Ureter (tissue), 1 donor: ENCODE measurements at regions not wholly inside any gene's neighbourhood (a gene's known extent, or its start where the extent isn't known, plus 50 kb on each side); places are given as distances from the start of the nearest gene placed in this dataset.

Experiments
- DNase-seq: peaks from one replicate; pipeline ENCODE4 v3.0.0-alpha.2; 2020; ENCODE audit warnings: low spot score
- donor health status: DM: yes; HTN: yes; CAD: no.

GRCh38 chr7:25279705-25280104 is 51.4 kb upstream of the NPVF start:
- DNase-seq = no peak

DNA sequence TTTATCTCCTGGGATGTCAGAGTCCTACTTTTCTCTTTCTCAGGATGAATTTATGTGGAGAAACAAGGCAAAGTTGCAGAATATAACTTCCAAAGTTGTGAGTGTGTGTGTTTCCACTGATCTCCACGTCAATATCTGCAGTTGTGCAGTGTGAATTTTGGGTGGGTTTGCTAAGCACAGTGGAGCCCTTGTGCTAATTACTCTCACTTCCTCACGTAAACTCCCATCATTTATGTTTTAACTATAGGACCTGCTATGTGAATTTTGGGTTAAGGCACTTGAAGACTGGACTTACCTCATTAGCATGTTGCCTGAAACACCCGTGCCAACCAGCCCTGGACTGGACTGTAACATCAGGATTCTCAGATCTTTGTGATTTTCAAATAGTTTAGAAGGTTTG is 51.9 kb upstream of the NPVF start:
- no peak for DNase-seq

DNA sequence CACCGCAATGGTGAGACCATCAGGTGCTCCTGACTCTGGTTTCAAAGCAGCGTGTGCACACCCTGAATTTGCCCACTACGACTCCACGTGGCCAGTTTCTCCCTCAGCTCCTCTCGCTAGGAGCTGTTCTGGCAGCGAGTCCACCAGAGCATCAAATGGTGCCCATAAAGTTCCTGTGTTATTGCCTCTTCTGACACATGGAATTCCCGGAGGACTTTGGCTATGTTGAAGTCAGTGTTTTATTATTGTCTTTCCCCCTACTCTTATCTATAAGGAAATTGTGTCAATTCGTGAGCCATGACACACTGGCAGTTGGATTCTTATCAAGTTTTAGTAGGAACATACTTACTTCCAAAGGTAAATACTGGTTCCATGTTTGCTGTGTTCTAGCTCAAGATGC is 53.9 kb upstream of the NPVF start:
- no peak for DNase-seq

- DNase-seq = no peak
Measured at GRCh38 chr7:25286756-25287155, 58.5 kb upstream of the NPVF start.

GRCh38 chr7:25287291-25287690 is 59.0 kb upstream of the NPVF start:
- no peak for DNase-seq

DNA sequence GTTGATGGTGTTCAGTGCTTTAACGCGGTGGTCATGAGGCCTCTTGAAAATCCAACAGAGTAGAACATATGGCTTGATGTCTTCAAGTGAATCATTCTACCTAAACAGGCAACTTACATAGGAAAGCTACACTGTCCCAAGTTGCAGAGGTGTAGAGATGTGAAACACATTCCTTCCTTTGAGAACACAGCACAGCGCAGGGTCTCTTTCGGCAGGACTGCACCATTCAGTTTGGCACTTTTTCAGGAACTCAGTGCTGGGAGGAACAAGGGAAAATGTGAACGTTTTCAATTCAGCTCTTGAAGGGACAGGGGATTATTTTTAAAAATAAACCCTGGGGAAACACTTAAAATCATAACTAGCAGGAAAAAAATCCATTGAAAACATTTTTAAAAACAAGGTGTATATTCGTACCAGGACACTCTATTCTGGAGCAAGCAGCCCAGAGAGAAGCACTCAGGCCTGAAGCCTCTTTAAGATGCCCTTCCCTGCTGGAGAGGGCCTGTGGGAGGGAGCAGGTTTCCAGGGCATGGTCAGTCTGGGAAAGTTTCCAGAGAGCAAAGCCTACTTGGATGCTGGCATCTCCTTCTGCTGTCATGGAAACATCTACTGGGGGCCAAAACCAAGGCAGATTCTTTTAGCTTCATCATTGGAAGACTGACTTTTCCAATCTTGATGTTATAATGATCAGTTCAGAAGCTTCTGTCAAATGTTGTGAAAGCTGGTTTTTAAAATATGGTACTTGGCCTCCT is 60.4 kb upstream of the NPVF start:
- peak; percentile 55 for DNase-seq

DNA sequence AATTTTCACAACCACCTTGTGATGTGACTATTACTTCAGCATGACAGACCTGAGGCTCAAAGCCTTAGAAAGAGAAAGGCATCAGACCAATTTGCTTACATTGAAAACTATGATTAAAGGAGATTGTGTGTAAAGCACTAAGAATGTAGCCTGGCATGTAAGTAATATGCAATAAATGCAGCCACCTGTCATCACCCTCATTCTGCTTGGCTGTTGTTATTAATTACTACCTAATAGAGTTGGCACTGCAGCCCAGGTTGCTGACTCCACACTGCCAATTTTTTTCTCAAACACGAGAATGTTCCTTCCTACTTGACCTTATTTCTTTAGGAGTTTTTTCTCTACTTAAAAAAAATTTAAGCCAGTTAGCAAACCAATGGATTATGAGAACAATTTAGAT is 61.2 kb upstream of the NPVF start:
- DNase-seq = no peak

GRCh38 chr7:25294624-25295023 is 66.3 kb upstream of the NPVF start:
- DNase-seq = no peak

- DNase-seq = no peak
Measured at GRCh38 chr7:25295387-25295786, 67.1 kb upstream of the NPVF start.

- no peak for DNase-seq
Measured at GRCh38 chr7:25296086-25296485, 67.8 kb upstream of the NPVF start.

DNA sequence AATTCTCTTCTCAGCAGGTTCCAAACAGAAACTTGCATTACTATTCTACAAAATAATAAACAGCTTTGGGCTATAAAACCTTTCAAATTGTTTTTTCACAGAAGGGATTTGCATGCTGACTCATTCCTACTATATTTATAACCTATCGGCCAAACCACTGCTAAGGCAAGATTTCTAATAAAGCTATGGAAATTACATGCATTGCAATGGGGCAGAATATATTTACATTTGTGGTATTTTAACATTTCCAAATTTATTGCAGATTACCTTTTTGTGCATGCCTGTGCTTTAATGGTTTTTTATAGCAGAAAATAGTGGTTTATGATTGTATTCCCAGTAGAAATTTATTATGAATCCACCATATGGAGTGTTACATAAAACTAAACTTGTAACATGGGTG is 69.0 kb upstream of the NPVF start:
- DNase-seq = no peak

GRCh38 chr7:25303281-25304181 is 75.2 kb upstream of the NPVF start:
- no peak for DNase-seq

- DNase-seq = no peak
Measured at GRCh38 chr7:25304691-25305090, 76.4 kb upstream of the NPVF start.

GRCh38 chr7:25305831-25306230 is 77.5 kb upstream of the NPVF start:
- DNase-seq = no peak

DNA sequence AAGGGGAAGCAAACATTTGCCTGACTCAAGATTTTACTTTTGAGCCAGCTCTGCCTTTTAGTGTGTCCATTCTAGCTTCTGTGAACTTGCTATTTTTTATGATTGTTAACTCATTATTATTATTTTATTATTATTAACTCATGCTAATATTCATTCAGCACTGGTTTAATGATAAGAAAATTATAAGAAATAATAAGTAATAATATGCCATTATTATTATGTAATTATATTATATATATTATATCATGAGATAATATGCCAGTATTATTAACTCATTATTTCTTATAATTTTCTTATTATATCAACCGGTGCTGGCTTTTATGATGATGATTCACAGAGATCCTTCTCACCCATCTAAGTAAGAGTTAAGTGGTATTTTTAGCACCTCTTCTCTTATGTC is 79.3 kb upstream of the NPVF start:
- DNase-seq = no peak

DNA sequence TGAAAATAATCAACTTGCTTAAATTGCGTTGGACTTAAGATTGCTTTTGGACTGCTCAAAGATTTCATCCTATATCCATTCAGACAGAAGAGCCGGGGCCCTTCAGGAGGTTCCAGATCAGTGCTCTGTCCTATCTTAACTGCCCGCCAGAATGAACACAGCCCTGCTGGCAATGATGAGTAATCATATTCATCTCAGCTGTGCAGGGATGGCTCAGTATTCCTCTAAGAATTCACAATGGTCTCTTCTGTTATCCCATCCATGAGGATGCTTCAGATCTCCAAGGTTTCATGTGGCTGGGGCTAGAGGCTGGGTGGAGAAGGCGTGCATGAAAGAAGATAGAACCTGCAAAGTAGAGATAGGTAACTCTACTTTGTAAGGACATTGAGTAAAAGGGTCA is 80.0 kb upstream of the NPVF start:
- DNase-seq = no peak

DNA sequence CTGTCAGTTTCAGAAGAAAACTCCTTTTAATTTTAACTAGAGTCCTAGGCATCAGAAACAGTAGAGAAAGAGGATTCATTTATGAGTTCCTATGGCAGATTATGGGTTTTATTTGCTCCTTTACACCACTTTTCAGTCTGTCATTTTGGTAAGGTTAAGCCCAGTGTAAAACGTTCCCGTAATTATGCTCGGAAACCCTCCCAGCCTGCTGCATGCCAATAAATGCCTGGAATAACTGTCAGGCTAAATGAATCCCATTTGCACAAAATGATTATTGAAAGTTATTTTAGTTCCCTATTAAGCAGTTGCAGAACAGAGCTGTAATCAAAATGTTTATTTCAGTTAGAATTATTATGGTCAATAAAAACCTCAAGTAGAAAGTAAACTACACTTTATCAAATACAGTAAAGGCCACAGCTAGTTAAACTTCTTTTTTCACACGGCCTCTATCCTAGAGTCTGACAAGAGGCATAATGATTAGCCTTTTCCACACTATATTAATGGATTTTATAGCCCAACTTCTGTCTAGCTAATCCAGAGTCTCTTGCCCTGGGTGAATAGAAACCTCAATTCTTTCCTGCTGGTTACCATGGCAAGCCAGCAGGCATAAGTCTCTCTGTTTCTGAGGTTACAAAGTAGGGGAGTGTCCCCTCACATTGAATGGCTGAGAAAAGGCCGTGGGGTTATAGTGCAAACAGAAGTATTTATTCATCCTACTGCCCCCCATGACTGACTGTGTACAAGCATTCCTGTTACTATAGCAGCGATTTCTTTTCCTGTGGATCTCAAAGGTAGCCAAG is 80.8 kb upstream of the NPVF start:
- DNase-seq = peak; percentile 45

GRCh38 chr7:25310896-25311295 is 82.6 kb upstream of the NPVF start:
- no peak for DNase-seq

DNA sequence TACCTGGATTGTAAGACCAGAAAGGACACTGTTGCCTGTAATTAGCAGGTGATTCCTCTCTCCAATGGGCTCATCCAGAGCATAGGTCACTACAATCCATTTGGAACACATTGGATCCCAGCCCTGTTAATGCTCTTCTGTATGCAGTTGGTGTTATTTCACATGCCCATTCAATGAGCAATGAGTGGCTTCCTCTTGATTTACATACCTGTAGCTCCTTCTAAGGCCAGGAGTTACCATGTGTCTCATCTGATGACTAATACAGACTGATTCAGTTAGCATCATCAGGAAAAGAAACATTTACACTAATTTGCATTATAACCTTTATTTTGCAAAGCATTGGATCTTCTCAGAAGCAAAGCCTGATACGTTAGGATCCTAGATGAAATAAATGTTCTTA is 83.1 kb upstream of the NPVF start:
- no peak for DNase-seq

DNA sequence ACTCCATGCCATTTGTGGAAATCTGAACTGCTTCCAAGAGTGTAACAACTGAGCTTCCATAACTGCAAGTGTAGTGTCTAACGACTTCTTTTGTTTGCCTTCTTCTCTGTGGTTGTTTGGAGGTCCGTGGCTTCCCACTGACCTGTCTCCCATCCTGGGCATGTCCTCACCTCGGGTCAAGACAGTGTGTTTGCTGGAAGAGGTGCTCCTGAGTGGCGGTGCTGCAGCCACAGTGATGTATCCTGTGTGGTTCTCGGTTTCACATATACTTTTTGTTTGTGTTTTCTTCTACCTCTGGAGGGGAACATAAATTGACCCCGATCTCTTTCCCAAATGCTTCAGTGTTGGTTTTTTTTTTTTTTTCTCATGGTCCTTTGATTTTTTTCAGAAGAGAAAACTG is 84.7 kb upstream of the NPVF start:
- no peak for DNase-seq

DNA sequence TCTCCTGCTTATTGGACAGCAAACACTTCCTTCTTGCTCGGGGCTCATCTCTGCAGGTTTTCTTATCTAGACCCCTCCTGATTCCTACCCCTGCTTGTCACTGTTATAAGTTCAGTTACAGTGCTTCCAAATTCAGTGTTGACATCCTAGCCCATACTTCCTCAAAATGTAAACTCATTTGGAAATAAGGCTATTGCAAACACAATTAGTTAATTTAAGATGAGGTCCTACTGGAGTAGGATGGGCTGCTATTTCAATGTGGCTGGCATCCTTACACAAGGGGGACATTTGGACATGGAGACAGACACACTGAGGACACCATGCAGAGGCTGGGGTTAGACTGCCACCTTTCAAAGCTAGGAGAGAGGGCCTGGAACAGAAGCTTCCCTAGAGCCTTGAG is 85.2 kb upstream of the NPVF start:
- no peak for DNase-seq

DNA sequence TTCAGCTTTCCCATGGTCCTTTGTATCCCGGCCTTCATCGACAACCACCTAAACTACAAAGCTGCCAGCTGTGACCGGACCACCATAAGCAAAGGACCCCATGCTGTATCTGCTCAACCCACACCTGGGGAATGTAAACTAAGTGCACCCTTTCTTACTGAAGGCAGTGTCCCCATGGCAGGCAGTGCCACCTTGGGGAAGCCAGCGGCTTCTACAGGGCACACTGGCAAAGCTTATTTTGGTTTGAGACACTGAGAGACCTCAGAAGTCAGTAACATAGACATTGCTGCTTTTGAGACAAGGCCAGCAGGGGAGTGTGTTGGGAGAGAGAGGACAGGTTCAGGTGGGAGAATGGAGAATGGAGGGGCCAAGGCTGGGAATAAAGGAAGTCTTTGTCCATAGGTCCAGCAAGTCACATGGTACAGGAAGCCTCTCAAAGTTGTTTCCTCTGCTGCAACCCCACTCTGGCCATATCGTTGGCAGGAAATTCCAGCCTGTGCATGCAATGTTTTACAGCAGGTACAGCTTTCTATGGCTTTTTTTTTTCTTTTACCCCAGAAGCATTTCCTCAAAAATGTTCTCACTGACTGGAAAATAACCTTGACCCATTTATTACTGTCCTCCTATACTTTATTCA is 85.9 kb upstream of the NPVF start:
- DNase-seq = no peak
